ENCODE measurements at regions not wholly inside any gene's neighbourhood (a gene's known extent, or its start where the extent isn't known, plus 50 kb on each side); places are given as distances from the start of the nearest gene placed in this dataset.

- Histone ChIP-seq H3K9me3 (ENCODE audit: control insufficient read depth, low read length) (no peaks in the 10 kb centered on the region), H3K4me3 (ENCODE audit: low read depth, low read length) (peak overlapping the region; percentile 28), H3K4me1 (peaks cover 5% of the 10 kb centered on the region), H3K27ac (no peak overlapping the region), H3K9ac (no peak overlapping the region), H3K79me2 (no peaks in the 10 kb centered on the region), H2AFZ (peak overlapping the region; percentile 33), H3K4me2 (ENCODE audit: low read length) (peak overlapping the region; percentile 69), H3K27me3 (ENCODE audit: control insufficient read depth, insufficient read depth, low read length) (no peaks in the 10 kb centered on the region), H3K36me3 (ENCODE audit: control insufficient read depth, insufficient read depth, low read length) (no peaks in the 10 kb centered on the region)
- no peak for TF ChIP-seq CTCF (IDR thresholded peaks at IDR 0.05)
Observed at GRCh38 chr15:99443056-99443756, 122.6 kb upstream of the MEF2A start.

GRCh38 chr15:99443768-99444446 is 121.9 kb upstream of the MEF2A start:
- H3K4me3 ChIP-seq (ENCODE audit: low read depth, low read length) = no peak overlapping the region
- no peak overlapping the region for H3K4me2 ChIP-seq (ENCODE audit: low read length)
- peaks cover 5% of the 10 kb centered on the region for H3K4me1 ChIP-seq
- no peak overlapping the region for H2AFZ ChIP-seq
- no peaks in the 10 kb centered on the region for H3K27me3 ChIP-seq (ENCODE audit: control insufficient read depth, insufficient read depth, low read length)
- no peak overlapping the region for H3K9ac ChIP-seq
- H3K9me3 ChIP-seq (ENCODE audit: control insufficient read depth, low read length) = no peaks in the 10 kb centered on the region
- no peaks in the 10 kb centered on the region for H3K36me3 ChIP-seq (ENCODE audit: control insufficient read depth, insufficient read depth, low read length)
- no peaks in the 10 kb centered on the region for H3K79me2 ChIP-seq
- no peak overlapping the region for H3K27ac ChIP-seq
- TF ChIP-seq CTCF (IDR thresholded peaks at IDR 0.05) = no peak

GRCh38 chr15:99445272-99445850 is 120.4 kb upstream of the MEF2A start:
- Histone ChIP-seq H3K4me1 (peaks cover 5% of the 10 kb centered on the region), H3K79me2 (no peaks in the 10 kb centered on the region), H3K9ac (no peak overlapping the region), H3K4me2 (ENCODE audit: low read length) (no peak overlapping the region), H2AFZ (no peak overlapping the region), H3K4me3 (ENCODE audit: low read depth, low read length) (no peak overlapping the region), H3K27me3 (ENCODE audit: control insufficient read depth, insufficient read depth, low read length) (no peaks in the 10 kb centered on the region), H3K27ac (no peak overlapping the region), H3K36me3 (ENCODE audit: control insufficient read depth, insufficient read depth, low read length) (no peaks in the 10 kb centered on the region), H3K9me3 (ENCODE audit: control insufficient read depth, low read length) (no peaks in the 10 kb centered on the region)
- TF ChIP-seq CTCF (IDR thresholded peaks at IDR 0.05) = no peak

- Histone ChIP-seq H3K9me3 (ENCODE audit: control insufficient read depth, low read length) (no peaks in the 10 kb centered on the region), H3K9ac (no peak overlapping the region), H3K36me3 (ENCODE audit: control insufficient read depth, insufficient read depth, low read length) (no peaks in the 10 kb centered on the region), H3K79me2 (no peaks in the 10 kb centered on the region), H3K4me3 (ENCODE audit: low read depth, low read length) (no peak overlapping the region), H2AFZ (no peak overlapping the region), H3K27me3 (ENCODE audit: control insufficient read depth, insufficient read depth, low read length) (no peaks in the 10 kb centered on the region), H3K27ac (no peak overlapping the region), H3K4me1 (peaks cover 5% of the 10 kb centered on the region), H3K4me2 (ENCODE audit: low read length) (no peak overlapping the region)
- TF ChIP-seq CTCF (IDR thresholded peaks at IDR 0.05) = no peak
Observed at GRCh38 chr15:99446565-99447496, 119.0 kb upstream of the MEF2A start.
